GM21423 (cell line): ENCODE measurements at regions not wholly inside any gene's neighbourhood (a gene's known extent, or its start where the extent isn't known, plus 50 kb on each side); places are given as distances from the start of the nearest gene placed in this dataset.
"Not testable (repeated sequence)": the region's sequence is repeated elsewhere in the genome, so short reads cannot be mapped to it uniquely, and the experiment has no call there.

ENCODE experiments used
- ATAC-seq: cut with Tn5 transposase; IDR thresholded peaks from one replicate; pipeline ENCODE4 v1.9.1; 2021; ENCODE audit warnings: mild to moderate bottlenecking, moderate library complexity; ENCODE audit not compliant: unreplicated experiment

- no peak for ATAC-seq
These were observed 181.4 kb upstream of the PCDH7 start for GRCh38 chr4:30538794-30539193.

GRCh38 chr4:30543057-30543456 is 177.1 kb upstream of the PCDH7 start:
- ATAC-seq = no peak

- no peak for ATAC-seq
These were observed 167.0 kb upstream of the PCDH7 start for GRCh38 chr4:30553151-30553550.

GRCh38 chr4:30553706-30554105 is 166.5 kb upstream of the PCDH7 start:
- ATAC-seq = no peak

- ATAC-seq = no peak
These were observed 164.4 kb upstream of the PCDH7 start for GRCh38 chr4:30555775-30556174.

- no peak for ATAC-seq
These were observed 160.7 kb upstream of the PCDH7 start for GRCh38 chr4:30559481-30559880.

- ATAC-seq = no peak
These were observed 133.3 kb upstream of the PCDH7 start for GRCh38 chr4:30586850-30587249.

GRCh38 chr4:30589669-30590068 is 130.5 kb upstream of the PCDH7 start:
- ATAC-seq = not testable (repeated sequence)

- ATAC-seq = no peak
These were observed 119.7 kb upstream of the PCDH7 start for GRCh38 chr4:30600246-30601017.

GRCh38 chr4:30601070-30601865 is 118.9 kb upstream of the PCDH7 start:
- ATAC-seq = no peak

GRCh38 chr4:30605616-30606190 is 114.5 kb upstream of the PCDH7 start:
- ATAC-seq = no peak

- ATAC-seq = no peak
These were observed 109.8 kb upstream of the PCDH7 start for GRCh38 chr4:30610361-30610760.

- no peak for ATAC-seq
These were observed 105.4 kb upstream of the PCDH7 start for GRCh38 chr4:30614771-30615170.

- no peak for ATAC-seq
These were observed 103.1 kb upstream of the PCDH7 start for GRCh38 chr4:30616942-30617646.

- no peak for ATAC-seq
These were observed 102.3 kb upstream of the PCDH7 start for GRCh38 chr4:30617836-30618235.

- ATAC-seq = no peak
These were observed 100.5 kb upstream of the PCDH7 start for GRCh38 chr4:30619679-30620078.

GRCh38 chr4:30620711-30621110 is 99.5 kb upstream of the PCDH7 start:
- no peak for ATAC-seq

- ATAC-seq = no peak
These were observed 89.7 kb upstream of the PCDH7 start for GRCh38 chr4:30630431-30630830.

- no peak for ATAC-seq
These were observed 87.4 kb upstream of the PCDH7 start for GRCh38 chr4:30632751-30633150.

GRCh38 chr4:30641345-30641744 is 78.8 kb upstream of the PCDH7 start:
- no peak for ATAC-seq

- no peak for ATAC-seq
These were observed 77.6 kb upstream of the PCDH7 start for GRCh38 chr4:30642567-30642966.
